AG04450 (cell line): ENCODE measurements at regions not wholly inside any gene's neighbourhood (a gene's known extent, or its start where the extent isn't known, plus 50 kb on each side); places are given as distances from the start of the nearest gene placed in this dataset.

Experiments
- CTCF ChIA-PET: fragments of 300-600, 350-600 bp; formaldehyde crosslinking; extraction: SDS; loops from one replicate; lab custom pipeline; 2022; ENCODE audit warnings: antibody characterized with exemption, inconsistent platforms; lab: Charles Lee
- POLR2A ChIA-PET: fragments of 350-600 bp; formaldehyde crosslinking; extraction: SDS; loops from one replicate; lab custom pipeline; 2021; ENCODE audit warnings: antibody characterized with exemption, inconsistent platforms; lab: Yijun Ruan, JAX
- DNase-seq: peaks from one replicate; pipeline ENCODE4 v3.0.0-alpha.2; 2011; ENCODE audit warnings: low read depth, low spot score
- H3K27ac ChIP-seq: one replicate; pipeline ENCODE4 v1.5.1; 2012; ENCODE audit warnings: low read depth, low read length, control low read depth
- H3K27me3 ChIP-seq: one replicate; pipeline ENCODE4 v1.6.0; 2012; ENCODE audit warnings: low read length; ENCODE audit not compliant: control insufficient read depth, insufficient read depth
- H3K4me3 ChIP-seq: 2 replicates; pipeline ENCODE4 v1.5.1; 2011; ENCODE audit warnings: mild to moderate bottlenecking, low read depth, low read length, control low read depth
- H3K9me3 ChIP-seq: 2 replicates; pipeline ENCODE4 v1.5.1; 2012; ENCODE audit warnings: low read length; ENCODE audit not compliant: control insufficient read depth, insufficient read depth
- CTCF ChIP-seq: IDR thresholded peaks from 2 replicates; pipeline ENCODE4 v1.5.1; 2011; ENCODE audit warnings: low read depth, low read length, control low read depth, inconsistent platforms

DNA sequence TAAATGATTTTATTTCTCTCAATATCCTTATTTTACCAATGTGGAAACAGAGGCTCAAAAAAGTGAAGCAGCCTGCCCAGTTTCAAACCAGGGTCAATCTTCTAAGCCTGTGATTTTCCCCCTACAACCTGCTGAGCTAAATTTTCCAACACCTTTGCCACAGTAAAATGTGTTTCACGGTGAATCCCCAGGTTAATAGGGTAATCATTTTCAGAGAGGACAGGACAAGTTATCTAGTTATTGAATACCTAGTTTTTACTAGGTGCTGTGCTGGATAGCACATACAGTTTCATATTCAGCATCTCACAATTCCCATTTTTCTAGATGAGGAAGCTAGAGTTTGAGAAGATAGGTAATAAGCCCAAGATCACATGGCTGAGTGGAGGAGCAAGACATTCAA lies 236.6 kb downstream of the PTH2R start:
- Histone ChIP-seq H3K27me3 (no peaks in the 10 kb centered on the region), H3K27ac (no peak overlapping the region), H3K9me3 (peaks cover 6% of the 10 kb centered on the region), H3K4me3 (no peak overlapping the region)
- no peak for DNase-seq
- ChIA-PET POLR2A (no interaction called here), CTCF (no interaction called here)
- no peak for TF ChIP-seq CTCF

GRCh38 chr2:208645226-208645625 lies 238.6 kb downstream of the PTH2R start:
- no peaks in the 10 kb centered on the region for H3K27me3 ChIP-seq
- CTCF ChIA-PET, result no interaction called here
- POLR2A ChIA-PET, result no interaction called here
- TF ChIP-seq CTCF, result no peak
- peaks cover 2% of the 10 kb centered on the region; the same call in 1 of the 2 replicates for H3K9me3 ChIP-seq
- DNase-seq, result no peak
- H3K4me3 ChIP-seq, result no peak overlapping the region
- no peak overlapping the region for H3K27ac ChIP-seq

DNA sequence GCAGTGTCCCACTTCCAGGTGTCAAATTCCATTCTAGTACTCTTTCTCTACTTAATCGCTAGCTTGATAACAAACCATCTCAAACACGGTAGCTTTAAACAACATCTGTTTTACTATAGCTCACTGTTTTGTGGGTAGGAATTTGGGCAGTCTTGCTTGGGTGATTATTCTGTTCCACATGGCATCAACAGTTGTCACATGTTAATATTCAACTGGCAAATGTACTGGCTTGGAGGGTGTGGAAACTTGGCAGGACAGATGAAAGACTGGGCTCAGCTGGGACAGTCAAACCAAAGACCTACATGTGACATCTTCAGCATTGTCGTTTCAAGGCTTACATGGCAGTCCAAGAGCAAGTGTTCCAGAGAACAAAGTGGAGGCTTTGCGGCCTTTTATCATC lies 241.8 kb downstream of the PTH2R start:
- no peak for TF ChIP-seq CTCF
- DNase-seq, result no peak
- Histone ChIP-seq H3K4me3 (no peak overlapping the region), H3K9me3 (peaks cover 6% of the 10 kb centered on the region; the same call in 1 of the 2 replicates), H3K27ac (no peak overlapping the region), H3K27me3 (no peaks in the 10 kb centered on the region)
- POLR2A ChIA-PET, result no interaction called here
- CTCF ChIA-PET, result no interaction called here

- ChIA-PET POLR2A (no interaction called here), CTCF (no interaction called here)
- no peaks in the 10 kb centered on the region for H3K27me3 ChIP-seq
- no peak for TF ChIP-seq CTCF
- no peak overlapping the region for H3K27ac ChIP-seq
- DNase-seq, result no peak
- peaks cover 6% of the 10 kb centered on the region; the same call in 1 of the 2 replicates for H3K9me3 ChIP-seq
- no peak overlapping the region for H3K4me3 ChIP-seq
These were observed 246.8 kb downstream of the PTH2R start for GRCh38 chr2:208653383-208653782.

DNA sequence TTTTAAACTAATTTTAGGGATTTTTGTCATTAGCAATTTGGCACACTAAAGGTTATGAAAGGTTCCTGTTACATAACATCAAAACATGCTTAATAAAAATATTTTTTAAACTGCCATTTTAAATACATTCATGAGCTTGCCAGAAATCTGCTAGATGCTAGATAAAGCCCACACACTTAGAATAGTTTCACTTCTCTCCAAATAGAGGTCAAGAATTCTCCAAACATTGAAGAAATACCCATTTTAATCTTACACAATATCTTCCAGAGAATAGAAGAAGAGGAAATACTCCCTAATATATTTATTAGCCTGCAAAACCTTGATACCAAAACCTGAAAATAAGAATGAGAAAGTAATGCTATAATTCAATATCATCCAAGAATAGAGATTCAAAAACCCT lies 247.5 kb downstream of the PTH2R start:
- H3K9me3 ChIP-seq, result peaks cover 6% of the 10 kb centered on the region; the same call in 1 of the 2 replicates
- H3K27me3 ChIP-seq, result no peaks in the 10 kb centered on the region
- no peak overlapping the region for H3K4me3 ChIP-seq
- ChIA-PET CTCF (no interaction called here), POLR2A (no interaction called here)
- no peak overlapping the region for H3K27ac ChIP-seq
- no peak for TF ChIP-seq CTCF
- DNase-seq, result no peak
